ENCODE measurements at regions not wholly inside any gene's neighbourhood (a gene's known extent, or its start where the extent isn't known, plus 50 kb on each side); places are given as distances from the start of the nearest gene placed in this dataset.

- Histone ChIP-seq H3K79me2 (ENCODE audit: insufficient read depth, low read length) (no peaks in the 10 kb centered on the region), H3K4me3 (ENCODE audit: insufficient read depth, low read depth, low read length) (no peak overlapping the region), H3K9ac (ENCODE audit: low read length) (no peak overlapping the region), H3K4me1 (ENCODE audit: insufficient read depth, low read length) (peaks cover 5% of the 10 kb centered on the region), H3K4me2 (ENCODE audit: low read length) (no peak overlapping the region), H3K36me3 (ENCODE audit: insufficient read depth, low read length) (no peaks in the 10 kb centered on the region), H3K27ac (ENCODE audit: low read depth, low read length) (no peak overlapping the region), H4K20me1 (ENCODE audit: insufficient read depth, low read length) (no peaks in the 10 kb centered on the region), H3K9me3 (ENCODE audit: insufficient read depth, low read depth, low read length) (no peaks in the 10 kb centered on the region), H3K27me3 (ENCODE audit: insufficient read depth, low read length) (no peaks in the 10 kb centered on the region), H2AFZ (ENCODE audit: low read depth, low read length) (no peak overlapping the region)
- Mint-ChIP-seq H3K4me3 (ENCODE audit: unreplicated experiment) (no peak overlapping the region), H3K27me3 (ENCODE audit: low read depth, unreplicated experiment) (no peaks in the 10 kb centered on the region), H3K4me1 (ENCODE audit: low read depth, unreplicated experiment) (no peaks in the 10 kb centered on the region), H3K27ac (ENCODE audit: unreplicated experiment) (no peak overlapping the region), H3K9me3 (ENCODE audit: unreplicated experiment) (no peaks in the 10 kb centered on the region), H3K36me3 (ENCODE audit: low read depth, unreplicated experiment) (no peaks in the 10 kb centered on the region)
- DNase-seq (ENCODE audit: low read depth) (peak; percentile 68), FAIRE-seq (no peak)
- TF ChIP-seq CTCF (IDR thresholded peaks at IDR 0.05; ENCODE audit: insufficient read depth, low read depth, low read length) (no peak), EZH2 (IDR thresholded peaks at IDR 0.05; ENCODE audit: insufficient read depth, low read length) (no peak)
Measured at GRCh38 chr10:83075016-83075814, 1064.1 kb upstream of the GHITM start.

DNA sequence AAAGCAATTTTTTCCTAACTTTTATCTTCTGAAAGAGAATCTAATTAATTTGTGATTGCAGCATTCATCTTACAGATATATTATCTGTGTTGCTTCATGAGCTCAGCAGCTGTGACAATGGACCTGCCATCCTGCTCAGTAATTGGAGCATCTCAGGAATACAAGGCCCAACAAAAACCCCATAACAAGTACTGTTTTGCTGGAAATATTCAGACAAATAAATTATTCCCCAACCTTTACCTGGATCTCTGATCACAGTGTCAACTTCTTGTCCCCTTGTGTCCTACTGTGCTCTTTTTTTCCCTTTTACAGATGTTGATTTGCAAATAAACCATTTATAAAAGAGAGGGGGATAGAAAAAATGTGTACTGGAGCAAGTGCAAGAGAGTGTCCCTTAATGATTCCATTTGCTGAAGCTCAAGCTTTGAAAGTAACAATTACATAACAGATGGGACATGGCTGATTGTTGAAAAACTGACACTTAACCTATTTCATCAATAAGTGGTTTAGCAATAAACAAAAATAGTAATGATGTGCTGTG is 1063.4 kb upstream of the GHITM start:
- H3K27ac ChIP-seq (ENCODE audit: low read depth, low read length) = no peak overlapping the region
- Mint-ChIP-seq H3K27ac (ENCODE audit: unreplicated experiment) (no peak overlapping the region), H3K36me3 (ENCODE audit: low read depth, unreplicated experiment) (no peaks in the 10 kb centered on the region), H3K9me3 (ENCODE audit: unreplicated experiment) (no peaks in the 10 kb centered on the region), H3K27me3 (ENCODE audit: low read depth, unreplicated experiment) (no peaks in the 10 kb centered on the region), H3K4me3 (ENCODE audit: unreplicated experiment) (no peak overlapping the region), H3K4me1 (ENCODE audit: low read depth, unreplicated experiment) (no peaks in the 10 kb centered on the region)
- no peaks in the 10 kb centered on the region for H4K20me1 ChIP-seq (ENCODE audit: insufficient read depth, low read length)
- no peak overlapping the region for H3K9ac ChIP-seq (ENCODE audit: low read length)
- H3K79me2 ChIP-seq (ENCODE audit: insufficient read depth, low read length) = no peaks in the 10 kb centered on the region
- no peaks in the 10 kb centered on the region for H3K9me3 ChIP-seq (ENCODE audit: insufficient read depth, low read depth, low read length)
- H3K4me2 ChIP-seq (ENCODE audit: low read length) = no peak overlapping the region
- peaks cover 5% of the 10 kb centered on the region for H3K4me1 ChIP-seq (ENCODE audit: insufficient read depth, low read length)
- no peaks in the 10 kb centered on the region for H3K27me3 ChIP-seq (ENCODE audit: insufficient read depth, low read length)
- H2AFZ ChIP-seq (ENCODE audit: low read depth, low read length) = no peak overlapping the region
- DNase-seq (ENCODE audit: low read depth) (no peak), FAIRE-seq (no peak)
- no peaks in the 10 kb centered on the region for H3K36me3 ChIP-seq (ENCODE audit: insufficient read depth, low read length)
- TF ChIP-seq CTCF (IDR thresholded peaks at IDR 0.05; ENCODE audit: insufficient read depth, low read depth, low read length) (no peak), EZH2 (IDR thresholded peaks at IDR 0.05; ENCODE audit: insufficient read depth, low read length) (no peak)
- no peak overlapping the region for H3K4me3 ChIP-seq (ENCODE audit: insufficient read depth, low read depth, low read length)

DNA sequence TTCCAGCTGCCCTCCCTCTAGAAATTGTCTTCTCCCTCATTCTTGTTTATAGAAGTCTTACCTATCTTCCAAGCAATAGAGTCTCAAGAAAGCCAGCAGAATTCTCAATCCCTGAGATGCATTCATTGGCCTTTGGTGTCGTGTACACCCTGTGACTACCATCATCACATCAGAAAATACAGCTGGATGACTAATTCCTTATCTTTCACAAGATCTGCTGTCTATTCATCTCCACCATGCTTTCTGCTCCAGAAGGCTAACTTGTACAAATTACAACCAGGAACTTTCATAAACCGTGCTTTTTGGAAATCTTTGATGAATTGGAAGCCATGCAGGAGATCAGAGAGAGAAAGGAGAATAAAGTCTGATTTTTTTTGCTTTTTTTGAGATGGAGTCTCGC is 1062.9 kb upstream of the GHITM start:
- Mint-ChIP-seq H3K4me1 (ENCODE audit: low read depth, unreplicated experiment) (no peaks in the 10 kb centered on the region), H3K9me3 (ENCODE audit: unreplicated experiment) (no peaks in the 10 kb centered on the region), H3K36me3 (ENCODE audit: low read depth, unreplicated experiment) (no peaks in the 10 kb centered on the region), H3K4me3 (ENCODE audit: unreplicated experiment) (no peak overlapping the region), H3K27me3 (ENCODE audit: low read depth, unreplicated experiment) (no peaks in the 10 kb centered on the region), H3K27ac (ENCODE audit: unreplicated experiment) (no peak overlapping the region)
- Histone ChIP-seq H3K36me3 (ENCODE audit: insufficient read depth, low read length) (no peaks in the 10 kb centered on the region), H4K20me1 (ENCODE audit: insufficient read depth, low read length) (no peaks in the 10 kb centered on the region), H3K4me1 (ENCODE audit: insufficient read depth, low read length) (peaks cover 5% of the 10 kb centered on the region), H3K79me2 (ENCODE audit: insufficient read depth, low read length) (no peaks in the 10 kb centered on the region), H3K9ac (ENCODE audit: low read length) (no peak overlapping the region), H3K27ac (ENCODE audit: low read depth, low read length) (no peak overlapping the region), H2AFZ (ENCODE audit: low read depth, low read length) (no peak overlapping the region), H3K9me3 (ENCODE audit: insufficient read depth, low read depth, low read length) (no peaks in the 10 kb centered on the region), H3K27me3 (ENCODE audit: insufficient read depth, low read length) (no peaks in the 10 kb centered on the region), H3K4me3 (ENCODE audit: insufficient read depth, low read depth, low read length) (no peak overlapping the region), H3K4me2 (ENCODE audit: low read length) (no peak overlapping the region)
- DNase-seq (ENCODE audit: low read depth) = peak; percentile 27
- no peak for TF ChIP-seq CTCF (IDR thresholded peaks at IDR 0.05; ENCODE audit: insufficient read depth, low read depth, low read length)
- no peak for TF ChIP-seq EZH2 (IDR thresholded peaks at IDR 0.05; ENCODE audit: insufficient read depth, low read length)
- no peak for FAIRE-seq
